ENCODE measurements at regions not wholly inside any gene's neighbourhood (a gene's known extent, or its start where the extent isn't known, plus 50 kb on each side); places are given as distances from the start of the nearest gene placed in this dataset.

GRCh38 chr4:66197451-66197850 is 527.2 kb upstream of the EPHA5 start:
- no peaks in the 10 kb centered on the region for H4K20me1 ChIP-seq (ENCODE audit: control insufficient read depth, insufficient read depth, low read depth, low read length)
- no peaks in the 10 kb centered on the region for H3K27me3 ChIP-seq (ENCODE audit: control insufficient read depth, low read length)
- H3K9me2 ChIP-seq (replicated peaks; ENCODE audit: control insufficient read depth, low read length): no peaks in the 10 kb centered on the region
- no peaks in the 10 kb centered on the region for H3K9me3 ChIP-seq (ENCODE audit: control insufficient read depth, insufficient read depth, low read length)
- H3F3A ChIP-seq (ENCODE audit: control insufficient read depth, insufficient read depth): no peaks in the 10 kb centered on the region
- H3K27ac ChIP-seq (ENCODE audit: low read depth, low read length): no peak overlapping the region
- no peaks in the 10 kb centered on the region for H3K79me2 ChIP-seq (ENCODE audit: control insufficient read depth, low read length)
- H3K4me1 ChIP-seq (ENCODE audit: control insufficient read depth, low read length): no peaks in the 10 kb centered on the region
- H3K36me3 ChIP-seq (ENCODE audit: control insufficient read depth, low read length): no peaks in the 10 kb centered on the region
- H3K4me3 ChIP-seq (ENCODE audit: low read length): no peak overlapping the region
- no peak overlapping the region for H3K4me2 ChIP-seq (ENCODE audit: low read length)
- no peak for TF ChIP-seq CTCF (IDR thresholded peaks at IDR 0.05; ENCODE audit: low read depth, low read length, poor library complexity, severe bottlenecking)
- TF ChIP-seq EZH2phosphoT487 (IDR thresholded peaks at IDR 0.05; ENCODE audit: borderline replicate concordance, low read length): no peak

- Histone ChIP-seq H3K9me2 (replicated peaks; ENCODE audit: control insufficient read depth, low read length) (no peaks in the 10 kb centered on the region), H3K4me2 (ENCODE audit: low read length) (no peak overlapping the region), H3K79me2 (ENCODE audit: control insufficient read depth, low read length) (no peaks in the 10 kb centered on the region), H3K4me1 (ENCODE audit: control insufficient read depth, low read length) (no peaks in the 10 kb centered on the region), H4K20me1 (ENCODE audit: control insufficient read depth, insufficient read depth, low read depth, low read length) (no peaks in the 10 kb centered on the region), H3K27ac (ENCODE audit: low read depth, low read length) (no peak overlapping the region), H3F3A (ENCODE audit: control insufficient read depth, insufficient read depth) (no peaks in the 10 kb centered on the region), H3K36me3 (ENCODE audit: control insufficient read depth, low read length) (no peaks in the 10 kb centered on the region), H3K27me3 (ENCODE audit: control insufficient read depth, low read length) (no peaks in the 10 kb centered on the region), H3K9me3 (ENCODE audit: control insufficient read depth, insufficient read depth, low read length) (no peaks in the 10 kb centered on the region), H3K4me3 (ENCODE audit: low read length) (no peak overlapping the region)
- TF ChIP-seq CTCF (IDR thresholded peaks at IDR 0.05; ENCODE audit: low read depth, low read length, poor library complexity, severe bottlenecking): no peak
- TF ChIP-seq EZH2phosphoT487 (IDR thresholded peaks at IDR 0.05; ENCODE audit: borderline replicate concordance, low read length): no peak
Measured at GRCh38 chr4:66193487-66193886, 523.2 kb upstream of the EPHA5 start.

GRCh38 chr4:66187175-66187720 is 517.0 kb upstream of the EPHA5 start:
- no peaks in the 10 kb centered on the region for H3K79me2 ChIP-seq (ENCODE audit: control insufficient read depth, low read length)
- H3K4me1 ChIP-seq (ENCODE audit: control insufficient read depth, low read length): no peaks in the 10 kb centered on the region
- H3F3A ChIP-seq (ENCODE audit: control insufficient read depth, insufficient read depth): no peaks in the 10 kb centered on the region
- H3K27ac ChIP-seq (ENCODE audit: low read depth, low read length): no peak overlapping the region
- no peaks in the 10 kb centered on the region for H3K27me3 ChIP-seq (ENCODE audit: control insufficient read depth, low read length)
- H3K4me2 ChIP-seq (ENCODE audit: low read length): no peak overlapping the region
- H4K20me1 ChIP-seq (ENCODE audit: control insufficient read depth, insufficient read depth, low read depth, low read length): no peaks in the 10 kb centered on the region
- no peaks in the 10 kb centered on the region for H3K9me3 ChIP-seq (ENCODE audit: control insufficient read depth, insufficient read depth, low read length)
- TF ChIP-seq CTCF (IDR thresholded peaks at IDR 0.05; ENCODE audit: low read depth, low read length, poor library complexity, severe bottlenecking) (no peak), EZH2phosphoT487 (IDR thresholded peaks at IDR 0.05; ENCODE audit: borderline replicate concordance, low read length) (no peak)
- no peaks in the 10 kb centered on the region for H3K9me2 ChIP-seq (replicated peaks; ENCODE audit: control insufficient read depth, low read length)
- H3K4me3 ChIP-seq (ENCODE audit: low read length): no peak overlapping the region
- no peaks in the 10 kb centered on the region for H3K36me3 ChIP-seq (ENCODE audit: control insufficient read depth, low read length)
